Prostate gland (tissue), 2 donors: ENCODE measurements at regions not wholly inside any gene's neighbourhood (a gene's known extent, or its start where the extent isn't known, plus 50 kb on each side); places are given as distances from the start of the nearest gene placed in this dataset.

ENCODE experiments used
- DNase-seq: peaks from one replicate; pipeline ENCODE4 v3.0.0-alpha.2; 2019; ENCODE audit warnings: low spot score
- H3K27ac ChIP-seq, 2 donors: fragments of 200-600 bp; sonication (generic); 2 replicates each; pipeline ENCODE4 v1.5.1; 2017 to 2019
- H3K27me3 ChIP-seq: fragments of 200-600 bp; sonication (generic); replicated peaks from 2 replicates; pipeline ENCODE4 v1.5.1; 2019; ENCODE audit not compliant: insufficient read depth
- H3K36me3 ChIP-seq, 2 donors: fragments of 200-600 bp; sonication (generic); 1 replicate in 1 of 2; 2 replicates in 1 of 2; pipeline versions ENCODE4 v1.5.1 to v1.8.1; 2017 to 2019
- H3K4me1 ChIP-seq: fragments of 200-600 bp; sonication (generic); replicated peaks from 2 replicates; pipeline ENCODE4 v1.5.1; 2019
- H3K4me3 ChIP-seq, 2 donors: fragments of 200-600 bp; sonication (generic); 2 replicates each; pipeline ENCODE4 v1.5.1; 2017 to 2019
- H3K9me3 ChIP-seq: fragments of 200-600 bp; sonication (generic); 2 replicates; pipeline ENCODE4 v1.5.1; 2017
- CTCF ChIP-seq, 4 experiments: fragments of 200-600 bp in 2 of 4; fragments of 450-650 bp in 2 of 4; sonication (generic) in 2 of 4; IDR thresholded peaks; 1 replicate in 3 of 4; 2 replicates in 1 of 4; pipeline ENCODE4 v1.5.1; 2016 to 2019; ENCODE audit warnings: antibody characterized with exemption in 4 of 4, mild to moderate bottlenecking in 2 of 4, moderate library complexity in 2 of 4
- POLR2A ChIP-seq: fragments of 450-650 bp; IDR thresholded peaks from one replicate; pipeline ENCODE4 v1.6.1; 2016; ENCODE audit warnings: antibody characterized with exemption, mild to moderate bottlenecking
- POLR2AphosphoS5 ChIP-seq: sonication (generic); formaldehyde crosslinking; IDR thresholded peaks from one replicate; pipeline ENCODE4 v1.6.1; 2017; ENCODE audit warnings: antibody characterized with exemption
- WGBS: methylation state at CpG from one replicate; pipeline ENCODE4 v1.1.5; 2018; 5-methylcytosine and 5-hydroxymethylcytosine counted together
- intact Hi-C: fragments of 100-400 bp; cut with DNase I; formaldehyde crosslinking; loops from one replicate; pipeline ENCODE4 v1.14.2; 2022

- intact Hi-C loops = no loop called here
- no peak for TF ChIP-seq POLR2A
- H3K9me3 ChIP-seq = no peaks in the 10 kb centered on the region
- WGBS = 70% methylated on average over 4 of the region's 4 CpGs
- no peaks in the 10 kb centered on the region for H3K27me3 ChIP-seq
- no peak overlapping the region for H3K27ac ChIP-seq
- no peaks in the 10 kb centered on the region for H3K36me3 ChIP-seq
- no peaks in the 10 kb centered on the region for H3K4me1 ChIP-seq
- no peak for DNase-seq
- H3K4me3 ChIP-seq = no peak overlapping the region
Observed at GRCh38 chr9:88803546-88804253, 187.6 kb upstream of the S1PR3 start.

DNA sequence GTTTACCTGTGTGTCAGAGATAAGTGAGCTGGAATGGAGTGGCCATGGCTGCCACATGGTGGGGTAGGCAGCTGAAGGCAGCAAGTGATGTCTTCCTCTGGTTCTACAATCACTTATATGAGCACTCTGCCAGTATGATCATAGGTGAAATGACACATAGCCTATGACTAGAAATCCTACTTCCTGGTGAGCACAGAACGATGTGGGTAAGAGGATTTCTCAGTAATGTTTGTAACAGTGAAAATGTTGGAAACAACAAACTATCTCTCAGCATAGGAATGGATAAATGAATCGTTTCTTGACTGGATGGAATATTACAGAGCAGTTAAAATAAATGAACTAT lies 187.0 kb upstream of the S1PR3 start:
- Histone ChIP-seq H3K9me3 (no peaks in the 10 kb centered on the region), H3K4me3 (no peak overlapping the region), H3K27ac (no peak overlapping the region), H3K36me3 (no peaks in the 10 kb centered on the region), H3K4me1 (no peaks in the 10 kb centered on the region), H3K27me3 (no peaks in the 10 kb centered on the region)
- intact Hi-C loops = no loop called here
- 88% methylated on average over 2 of the region's 2 CpGs for WGBS
- DNase-seq = no peak
- no peak for TF ChIP-seq POLR2A
- TF ChIP-seq CTCF (IDR thresholded peaks at IDR 0.05) = no peak
- TF ChIP-seq POLR2AphosphoS5 = no peak

GRCh38 chr9:88805217-88805943 lies 185.9 kb upstream of the S1PR3 start:
- Histone ChIP-seq H3K4me1 (no peaks in the 10 kb centered on the region), H3K9me3 (no peaks in the 10 kb centered on the region), H3K36me3 (no peaks in the 10 kb centered on the region), H3K27me3 (no peaks in the 10 kb centered on the region), H3K4me3 (no peak overlapping the region), H3K27ac (no peak overlapping the region)
- no peak for DNase-seq
- TF ChIP-seq CTCF (IDR thresholded peaks at IDR 0.05) (no peak), POLR2AphosphoS5 (no peak), POLR2A (no peak)
- WGBS = 88% methylated on average over 7 of the region's 7 CpGs
- intact Hi-C loops = no loop called here

GRCh38 chr9:88807426-88807825 lies 183.8 kb upstream of the S1PR3 start:
- Histone ChIP-seq H3K27ac (no peak overlapping the region), H3K4me3 (no peak overlapping the region), H3K36me3 (no peaks in the 10 kb centered on the region), H3K4me1 (no peaks in the 10 kb centered on the region), H3K9me3 (no peaks in the 10 kb centered on the region), H3K27me3 (no peaks in the 10 kb centered on the region)
- intact Hi-C loops = no loop called here
- DNase-seq = no peak
- TF ChIP-seq POLR2AphosphoS5 = no peak
- no peak for TF ChIP-seq CTCF (IDR thresholded peaks at IDR 0.05)
- no peak for TF ChIP-seq POLR2A
- WGBS = 95% methylated on average over 5 of the region's 5 CpGs

DNA sequence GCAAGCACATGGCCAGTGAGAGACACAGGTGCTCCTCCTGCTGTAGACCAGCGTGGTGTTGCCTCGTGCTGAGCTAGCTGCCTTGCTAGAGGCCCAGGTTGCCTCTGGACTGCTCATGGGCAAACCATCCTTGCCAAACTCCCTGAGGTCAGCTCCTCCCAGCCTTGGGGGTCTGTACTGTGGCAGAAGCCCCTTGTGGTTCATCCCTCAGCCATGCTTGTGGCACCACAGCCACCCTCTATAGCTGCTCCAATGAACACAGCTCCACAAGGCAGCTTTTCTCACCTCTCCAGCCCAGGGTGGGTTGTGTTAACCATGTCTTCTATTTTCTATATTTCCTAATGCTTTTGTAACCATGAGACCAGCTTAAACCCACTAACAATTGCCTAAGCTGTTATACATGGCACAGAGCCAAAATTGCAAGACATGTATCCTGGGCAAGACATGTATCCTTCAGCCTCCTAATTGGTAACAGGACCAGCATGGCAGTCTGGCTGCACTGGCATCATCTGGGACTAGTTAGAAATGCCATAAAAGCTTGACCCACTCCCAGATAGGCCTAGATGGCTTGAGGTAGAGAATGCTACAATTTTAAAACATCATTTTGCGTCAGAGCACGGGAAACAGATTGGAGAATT lies 183.1 kb upstream of the S1PR3 start:
- Histone ChIP-seq H3K4me1 (no peaks in the 10 kb centered on the region), H3K4me3 (no peak overlapping the region), H3K36me3 (no peaks in the 10 kb centered on the region), H3K27me3 (no peaks in the 10 kb centered on the region), H3K27ac (no peak overlapping the region), H3K9me3 (no peaks in the 10 kb centered on the region)
- no peak for TF ChIP-seq CTCF (IDR thresholded peaks at IDR 0.05)
- TF ChIP-seq POLR2A = no peak
- TF ChIP-seq POLR2AphosphoS5 = no peak
- DNase-seq = no peak
- intact Hi-C loops = no loop called here
- 100% methylated on average over 4 of the region's 4 CpGs for WGBS
